Activated naive CD4-positive, alpha-beta T cell treated with anti-CD3 and anti-CD28 coated beads, Interleukin-2, amount 50 U/mL, for 16 hours (primary cell): ENCODE measurements at regions not wholly inside any gene's neighbourhood (a gene's known extent, or its start where the extent isn't known, plus 50 kb on each side); places are given as distances from the start of the nearest gene placed in this dataset.

Experiments used
- DNase-seq: peaks from one replicate; pipeline ENCODE4 v3.0.0-alpha.2; 2020

- no peak for DNase-seq
Observed at GRCh38 chr2:18819566-18819965, 230.2 kb upstream of the NT5C1B start.

GRCh38 chr2:18814387-18814786, 225.0 kb upstream of the NT5C1B start:
- DNase-seq = no peak

GRCh38 chr2:18804536-18804935, 215.2 kb upstream of the NT5C1B start:
- no peak for DNase-seq

- DNase-seq = no peak
Observed at GRCh38 chr2:18803141-18803939, 214.0 kb upstream of the NT5C1B start.

GRCh38 chr2:18800240-18800971, 211.0 kb upstream of the NT5C1B start:
- DNase-seq = no peak

- no peak for DNase-seq
Observed at GRCh38 chr2:18799397-18799796, 210.0 kb upstream of the NT5C1B start.

- no peak for DNase-seq
Observed at GRCh38 chr2:18797133-18797845, 207.9 kb upstream of the NT5C1B start.

- no peak for DNase-seq
Observed at GRCh38 chr2:18795906-18796305, 206.5 kb upstream of the NT5C1B start.

GRCh38 chr2:18792684-18793083, 203.3 kb upstream of the NT5C1B start:
- no peak for DNase-seq

GRCh38 chr2:18792226-18792629, 202.9 kb upstream of the NT5C1B start:
- DNase-seq = no peak

- no peak for DNase-seq
Observed at GRCh38 chr2:18791172-18791797, 201.9 kb upstream of the NT5C1B start.

GRCh38 chr2:18790509-18791171, 201.3 kb upstream of the NT5C1B start:
- no peak for DNase-seq

- DNase-seq = no peak
Observed at GRCh38 chr2:18788592-18788991, 199.2 kb upstream of the NT5C1B start.

GRCh38 chr2:18787726-18788125, 198.4 kb upstream of the NT5C1B start:
- no peak for DNase-seq

GRCh38 chr2:18784245-18784644, 194.9 kb upstream of the NT5C1B start:
- no peak for DNase-seq

GRCh38 chr2:18781541-18782280, 192.3 kb upstream of the NT5C1B start:
- DNase-seq = no peak

GRCh38 chr2:18777250-18777812, 188.0 kb upstream of the NT5C1B start:
- DNase-seq = no peak

GRCh38 chr2:18771212-18771611, 181.8 kb upstream of the NT5C1B start:
- DNase-seq = no peak

GRCh38 chr2:18763338-18763737, 174.0 kb upstream of the NT5C1B start:
- no peak for DNase-seq

- no peak for DNase-seq
Observed at GRCh38 chr2:18762667-18763066, 173.3 kb upstream of the NT5C1B start.

- DNase-seq = no peak
Observed at GRCh38 chr2:18754286-18754685, 164.9 kb upstream of the NT5C1B start.

- no peak for DNase-seq
Observed at GRCh38 chr2:18753722-18754121, 164.4 kb upstream of the NT5C1B start.
